ENCODE measurements at regions not wholly inside any gene's neighbourhood (a gene's known extent, or its start where the extent isn't known, plus 50 kb on each side); places are given as distances from the start of the nearest gene placed in this dataset.

DNA sequence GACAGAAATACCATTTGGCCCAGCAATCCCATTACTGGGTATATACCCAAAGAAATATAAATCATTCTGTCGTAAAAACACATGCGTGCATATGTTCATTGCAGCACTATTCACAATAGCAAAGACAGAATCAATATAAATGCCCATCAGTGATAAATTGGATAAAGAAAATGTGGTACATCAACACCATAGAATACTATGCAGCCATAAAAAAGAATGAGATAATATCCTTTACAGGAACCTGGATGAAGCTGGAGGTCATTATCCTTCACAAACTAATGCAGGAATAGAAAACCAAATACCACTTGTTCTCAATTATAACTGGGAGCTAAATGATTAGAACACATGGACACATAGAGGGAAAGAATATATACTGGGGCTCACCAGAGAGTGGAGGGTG lies 109.6 kb upstream of the SLC35F3 start:
- no peak overlapping the region for H3K27ac ChIP-seq
- ATAC-seq: no peak
- no peak for TF ChIP-seq BHLHE40 (IDR thresholded peaks at IDR 0.05; ENCODE audit: low read depth, low read length)
- TF ChIP-seq EHF (CRISPR knock-in tag; IDR thresholded peaks at IDR 0.05): no peak
- no peak for TF ChIP-seq RFX5 (IDR thresholded peaks at IDR 0.05)
- TF ChIP-seq POLR2A (IDR thresholded peaks at IDR 0.05; ENCODE audit: low read length): no peak
- no peak for TF ChIP-seq EP300 (IDR thresholded peaks at IDR 0.05)
- no peak for TF ChIP-seq MAZ (IDR thresholded peaks at IDR 0.05; ENCODE audit: borderline replicate concordance, low read depth, low read length)
- TF ChIP-seq CHD4 (IDR thresholded peaks at IDR 0.05; ENCODE audit: borderline replicate concordance): no peak
- TF ChIP-seq RCOR1 (IDR thresholded peaks at IDR 0.05; ENCODE audit: low read depth, low read length): no peak
- no peak for TF ChIP-seq JUNB (IDR thresholded peaks at IDR 0.05)
- no peak for TF ChIP-seq ZC3H11A (IDR thresholded peaks at IDR 0.05)
- no peak for TF ChIP-seq EHMT2 (IDR thresholded peaks at IDR 0.05; ENCODE audit: low read depth)
- no peak for TF ChIP-seq TP53 (CRISPR knock-in tag; IDR thresholded peaks at IDR 0.05)
- no peak for TF ChIP-seq HEYL (CRISPR knock-in tag; IDR thresholded peaks at IDR 0.05)
- no peak for TF ChIP-seq NR3C1 (IDR thresholded peaks at IDR 0.05)
- no peak for TF ChIP-seq POLR2AphosphoS2 (conservative IDR thresholded peaks at IDR 0.05; ENCODE audit: low read length)
- H3K4me1 ChIP-seq: no peaks in the 10 kb centered on the region
- ChIA-PET CTCF (interaction anchor here (0.7 to 1.8 kb wide), 3 partner anchors 11 to 354 kb away, joined by 3 to 7 read pairs (median 4); no protein-coding TSS in a partner anchor), POLR2A (no interaction called here)
- peaks cover 13% of the 10 kb centered on the region; the same call in 1 of the 3 replicates for H3K9me3 ChIP-seq
- no peak overlapping the region for H3K4me3 ChIP-seq
- WGBS (ENCODE audit: missing lambda C conversion rate): 76% methylated on average over 2 of the region's 2 CpGs
- no peak for FAIRE-seq
- H3K4me2 ChIP-seq: no peak overlapping the region
- DNase-seq (ENCODE audit: low read depth in 1 of 2, low spot score in 1 of 2): no peak

DNA sequence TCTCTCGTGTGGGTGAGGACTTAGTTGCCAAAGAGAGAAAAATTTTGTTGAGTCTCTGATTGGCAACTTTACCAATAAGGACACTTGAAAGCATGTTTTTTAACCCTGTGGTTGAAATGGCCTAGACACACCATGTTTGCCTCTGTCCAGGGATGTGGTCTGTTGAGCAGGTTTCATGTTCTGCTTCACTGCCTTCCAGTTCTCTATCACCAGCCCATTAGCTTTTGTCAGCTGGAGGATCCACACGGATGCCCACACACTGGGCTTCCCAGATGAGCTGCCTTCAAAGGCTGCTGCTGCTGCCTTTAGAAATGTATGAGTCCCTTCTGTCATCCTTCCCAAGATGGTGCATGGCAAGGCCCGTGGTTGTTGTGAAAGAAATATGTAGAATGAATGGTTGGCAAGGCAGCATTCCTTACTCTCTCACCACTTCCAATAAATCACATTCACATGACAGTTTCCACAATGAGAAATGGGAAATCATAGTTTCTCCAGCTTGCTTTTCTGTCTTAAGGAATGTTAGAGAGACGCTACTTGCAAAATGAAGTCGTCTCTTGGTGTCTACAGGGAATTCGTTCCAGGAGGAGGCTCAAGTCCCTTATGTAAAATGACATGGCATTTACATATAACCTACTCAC lies 108.2 kb upstream of the SLC35F3 start:
- Histone ChIP-seq H3K27ac (no peak overlapping the region), H3K4me1 (no peaks in the 10 kb centered on the region), H3K4me2 (no peak overlapping the region), H3K9me3 (peaks cover 13% of the 10 kb centered on the region; the same call in 1 of the 3 replicates), H3K4me3 (no peak overlapping the region)
- POLR2A ChIA-PET: no interaction called here
- CTCF ChIA-PET: interaction anchor here (1.7 to 1.8 kb wide), 2 partner anchors 12 to 356 kb away, joined by 4 to 7 read pairs; no protein-coding TSS in a partner anchor
- ATAC-seq (no peak), DNase-seq (ENCODE audit: low read depth in 1 of 2, low spot score in 1 of 2) (no peak), FAIRE-seq (no peak)
- 53% methylated on average over 6 of the region's 6 CpGs for WGBS (ENCODE audit: missing lambda C conversion rate)
- TF ChIP-seq, protein P1, sequence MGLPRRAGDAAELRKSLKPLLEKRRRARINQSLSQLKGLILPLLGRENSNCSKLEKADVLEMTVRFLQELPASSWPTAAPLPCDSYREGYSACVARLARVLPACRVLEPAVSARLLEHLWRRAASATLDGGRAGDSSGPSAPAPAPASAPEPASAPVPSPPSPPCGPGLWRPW (IDR thresholded peaks at IDR 0.05): no peak
- no peak for TF ChIP-seq EP300 (IDR thresholded peaks at IDR 0.05)
- no peak for TF ChIP-seq JUNB (IDR thresholded peaks at IDR 0.05)
- no peak for TF ChIP-seq SREBF2 (IDR thresholded peaks at IDR 0.05)
- TF ChIP-seq RFX5 (IDR thresholded peaks at IDR 0.05): no peak
- TF ChIP-seq CHD4 (IDR thresholded peaks at IDR 0.05; ENCODE audit: borderline replicate concordance): no peak
- no peak for TF ChIP-seq EHMT2 (IDR thresholded peaks at IDR 0.05; ENCODE audit: low read depth)
- TF ChIP-seq, protein P2, sequence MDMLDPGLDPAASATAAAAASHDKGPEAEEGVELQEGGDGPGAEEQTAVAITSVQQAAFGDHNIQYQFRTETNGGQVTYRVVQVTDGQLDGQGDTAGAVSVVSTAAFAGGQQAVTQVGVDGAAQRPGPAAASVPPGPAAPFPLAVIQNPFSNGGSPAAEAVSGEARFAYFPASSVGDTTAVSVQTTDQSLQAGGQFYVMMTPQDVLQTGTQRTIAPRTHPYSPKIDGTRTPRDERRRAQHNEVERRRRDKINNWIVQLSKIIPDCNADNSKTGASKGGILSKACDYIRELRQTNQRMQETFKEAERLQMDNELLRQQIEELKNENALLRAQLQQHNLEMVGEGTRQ (IDR thresholded peaks at IDR 0.05): no peak
- no peak for TF ChIP-seq TFCP2L1 (CRISPR knock-in tag; IDR thresholded peaks at IDR 0.05)

DNA sequence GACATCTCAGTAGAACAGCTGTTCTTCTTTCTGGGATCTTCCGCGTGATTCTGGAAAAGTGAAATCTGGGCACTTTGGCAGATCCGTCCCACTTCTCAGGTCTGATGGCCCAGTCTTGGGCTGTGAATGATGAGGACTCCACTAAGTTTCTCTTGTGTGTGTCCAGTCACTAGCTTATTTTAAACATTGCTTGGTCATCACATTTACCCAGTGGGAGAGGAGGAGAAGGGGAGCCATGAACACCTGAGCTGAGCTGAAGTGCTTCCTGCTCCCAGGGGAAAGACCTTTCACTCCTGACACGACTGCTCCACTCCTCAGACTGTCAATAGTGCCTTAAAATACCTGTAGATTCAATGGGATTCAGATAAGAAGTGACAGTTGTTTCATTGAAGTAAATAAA lies 101.9 kb upstream of the SLC35F3 start:
- FAIRE-seq (no peak), DNase-seq (ENCODE audit: low read depth in 1 of 2, low spot score in 1 of 2) (no peak), ATAC-seq (no peak)
- peak; percentile 58 for TF ChIP-seq MAFK (IDR thresholded peaks at IDR 0.05; ENCODE audit: partially characterized antibody)
- TF ChIP-seq POLR2AphosphoS2 (conservative IDR thresholded peaks at IDR 0.05; ENCODE audit: low read length): no peak
- no peak overlapping the region for H3K27ac ChIP-seq
- ChIA-PET POLR2A (no interaction called here), CTCF (interaction anchor here (1.3 to 1.4 kb wide), 2 partner anchors 10 to 12 kb away, joined by 3 to 5 read pairs; no protein-coding TSS in a partner anchor)
- H3K4me2 ChIP-seq: no peak overlapping the region
- 57% methylated on average over 4 of the region's 4 CpGs for WGBS (ENCODE audit: missing lambda C conversion rate)
- no peak overlapping the region for H3K4me3 ChIP-seq
- peaks cover 20% of the 10 kb centered on the region for H3K9me3 ChIP-seq
- H3K4me1 ChIP-seq: no peaks in the 10 kb centered on the region

DNA sequence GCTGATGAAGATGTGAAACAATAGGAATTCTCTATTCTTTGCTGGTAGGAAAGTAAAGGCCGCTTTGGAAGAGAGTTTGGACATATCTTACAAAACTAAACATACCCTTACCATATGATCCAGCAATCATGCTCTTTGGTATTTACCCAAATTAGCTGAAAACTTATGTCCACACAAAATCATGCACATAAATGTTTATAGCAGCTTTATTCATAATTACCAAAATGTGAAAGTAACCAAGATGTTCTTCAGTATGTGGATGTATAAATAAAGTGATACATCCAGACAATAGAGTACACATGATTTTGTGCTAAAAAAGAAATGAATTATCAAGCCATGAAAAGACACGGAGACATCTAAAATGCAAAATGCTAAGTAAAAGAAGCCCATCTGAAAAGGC lies 98.7 kb upstream of the SLC35F3 start:
- FAIRE-seq (no peak), DNase-seq (ENCODE audit: low read depth in 1 of 2, low spot score in 1 of 2) (no peak), ATAC-seq (no peak)
- H3K4me1 ChIP-seq: no peaks in the 10 kb centered on the region
- no peak overlapping the region for H3K4me2 ChIP-seq
- no peak overlapping the region for H3K27ac ChIP-seq
- CTCF ChIA-PET: no interaction called here
- peaks cover 20% of the 10 kb centered on the region for H3K9me3 ChIP-seq
- POLR2A ChIA-PET: no interaction called here
- H3K4me3 ChIP-seq: no peak overlapping the region
- 25% methylated on average over 2 of the region's 2 CpGs for WGBS (ENCODE audit: missing lambda C conversion rate)
- TF ChIP-seq NFE2L2 (conservative IDR thresholded peaks at IDR 0.05; ENCODE audit: low read length): no peak
- TF ChIP-seq, protein P3, sequence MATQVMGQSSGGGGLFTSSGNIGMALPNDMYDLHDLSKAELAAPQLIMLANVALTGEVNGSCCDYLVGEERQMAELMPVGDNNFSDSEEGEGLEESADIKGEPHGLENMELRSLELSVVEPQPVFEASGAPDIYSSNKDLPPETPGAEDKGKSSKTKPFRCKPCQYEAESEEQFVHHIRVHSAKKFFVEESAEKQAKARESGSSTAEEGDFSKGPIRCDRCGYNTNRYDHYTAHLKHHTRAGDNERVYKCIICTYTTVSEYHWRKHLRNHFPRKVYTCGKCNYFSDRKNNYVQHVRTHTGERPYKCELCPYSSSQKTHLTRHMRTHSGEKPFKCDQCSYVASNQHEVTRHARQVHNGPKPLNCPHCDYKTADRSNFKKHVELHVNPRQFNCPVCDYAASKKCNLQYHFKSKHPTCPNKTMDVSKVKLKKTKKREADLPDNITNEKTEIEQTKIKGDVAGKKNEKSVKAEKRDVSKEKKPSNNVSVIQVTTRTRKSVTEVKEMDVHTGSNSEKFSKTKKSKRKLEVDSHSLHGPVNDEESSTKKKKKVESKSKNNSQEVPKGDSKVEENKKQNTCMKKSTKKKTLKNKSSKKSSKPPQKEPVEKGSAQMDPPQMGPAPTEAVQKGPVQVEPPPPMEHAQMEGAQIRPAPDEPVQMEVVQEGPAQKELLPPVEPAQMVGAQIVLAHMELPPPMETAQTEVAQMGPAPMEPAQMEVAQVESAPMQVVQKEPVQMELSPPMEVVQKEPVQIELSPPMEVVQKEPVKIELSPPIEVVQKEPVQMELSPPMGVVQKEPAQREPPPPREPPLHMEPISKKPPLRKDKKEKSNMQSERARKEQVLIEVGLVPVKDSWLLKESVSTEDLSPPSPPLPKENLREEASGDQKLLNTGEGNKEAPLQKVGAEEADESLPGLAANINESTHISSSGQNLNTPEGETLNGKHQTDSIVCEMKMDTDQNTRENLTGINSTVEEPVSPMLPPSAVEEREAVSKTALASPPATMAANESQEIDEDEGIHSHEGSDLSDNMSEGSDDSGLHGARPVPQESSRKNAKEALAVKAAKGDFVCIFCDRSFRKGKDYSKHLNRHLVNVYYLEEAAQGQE (IDR thresholded peaks at IDR 0.05): no peak
- TF ChIP-seq CHD4 (IDR thresholded peaks at IDR 0.05; ENCODE audit: borderline replicate concordance): no peak
- TF ChIP-seq RAD21 (conservative IDR thresholded peaks at IDR 0.05 in 1 of 2, IDR thresholded peaks at IDR 0.05 in 1 of 2): no peak
- no peak for TF ChIP-seq BHLHE40 (IDR thresholded peaks at IDR 0.05; ENCODE audit: low read depth, low read length)
- TF ChIP-seq HEYL (CRISPR knock-in tag; IDR thresholded peaks at IDR 0.05): no peak
- TF ChIP-seq ZNF302 (CRISPR knock-in tag; IDR thresholded peaks at IDR 0.05): no peak
- no peak for TF ChIP-seq JUN (IDR thresholded peaks at IDR 0.05)
- no peak for TF ChIP-seq JUNB (IDR thresholded peaks at IDR 0.05)
- no peak for TF ChIP-seq EP300 (IDR thresholded peaks at IDR 0.05)
- TF ChIP-seq, protein P4, sequence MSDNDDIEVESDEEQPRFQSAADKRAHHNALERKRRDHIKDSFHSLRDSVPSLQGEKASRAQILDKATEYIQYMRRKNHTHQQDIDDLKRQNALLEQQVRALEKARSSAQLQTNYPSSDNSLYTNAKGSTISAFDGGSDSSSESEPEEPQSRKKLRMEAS (IDR thresholded peaks at IDR 0.05): no peak
- TF ChIP-seq EHF (CRISPR knock-in tag; IDR thresholded peaks at IDR 0.05): no peak
- TF ChIP-seq MAFK (IDR thresholded peaks at IDR 0.05; ENCODE audit: partially characterized antibody): no peak
- no peak for TF ChIP-seq ZC3H11A (IDR thresholded peaks at IDR 0.05)
- no peak for TF ChIP-seq CBX2 (IDR thresholded peaks at IDR 0.05; ENCODE audit: borderline replicate concordance, low read depth)

All from A549 (cell line).